ENCODE measurements at regions not wholly inside any gene's neighbourhood (a gene's known extent, or its start where the extent isn't known, plus 50 kb on each side); places are given as distances from the start of the nearest gene placed in this dataset.

DNA sequence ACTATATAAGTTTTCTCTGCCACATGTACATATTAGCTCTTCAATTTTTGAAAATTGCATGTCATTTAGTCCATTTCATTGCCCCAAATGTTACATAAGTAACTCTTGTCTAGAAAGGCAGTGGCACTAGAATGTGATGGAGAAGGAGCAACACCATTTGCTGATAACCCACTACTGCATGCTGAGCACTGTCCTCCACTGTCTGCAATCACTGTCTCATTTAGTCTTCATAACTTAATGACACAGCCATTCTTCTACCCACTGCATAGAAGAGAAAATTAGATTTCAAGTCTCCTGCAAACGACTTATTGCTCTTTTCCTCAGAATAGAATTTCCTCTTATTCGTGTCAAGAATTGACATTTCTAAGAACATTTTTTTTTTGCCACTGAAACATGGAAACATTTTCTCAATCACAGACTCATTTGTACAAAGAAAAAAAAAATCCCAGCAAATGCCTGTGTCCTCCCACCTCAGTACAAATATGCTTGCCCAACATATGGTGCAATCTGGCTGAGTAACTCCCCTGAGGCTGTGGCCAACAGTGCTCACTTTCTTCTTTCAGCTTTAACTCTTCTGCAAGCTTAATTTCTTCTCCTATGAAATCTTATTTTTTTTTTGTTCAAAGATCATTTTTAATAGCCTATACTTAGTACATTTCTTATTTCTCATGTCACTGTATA lies 768.6 kb upstream of the HS6ST1 start:
- TF ChIP-seq, protein P1, sequence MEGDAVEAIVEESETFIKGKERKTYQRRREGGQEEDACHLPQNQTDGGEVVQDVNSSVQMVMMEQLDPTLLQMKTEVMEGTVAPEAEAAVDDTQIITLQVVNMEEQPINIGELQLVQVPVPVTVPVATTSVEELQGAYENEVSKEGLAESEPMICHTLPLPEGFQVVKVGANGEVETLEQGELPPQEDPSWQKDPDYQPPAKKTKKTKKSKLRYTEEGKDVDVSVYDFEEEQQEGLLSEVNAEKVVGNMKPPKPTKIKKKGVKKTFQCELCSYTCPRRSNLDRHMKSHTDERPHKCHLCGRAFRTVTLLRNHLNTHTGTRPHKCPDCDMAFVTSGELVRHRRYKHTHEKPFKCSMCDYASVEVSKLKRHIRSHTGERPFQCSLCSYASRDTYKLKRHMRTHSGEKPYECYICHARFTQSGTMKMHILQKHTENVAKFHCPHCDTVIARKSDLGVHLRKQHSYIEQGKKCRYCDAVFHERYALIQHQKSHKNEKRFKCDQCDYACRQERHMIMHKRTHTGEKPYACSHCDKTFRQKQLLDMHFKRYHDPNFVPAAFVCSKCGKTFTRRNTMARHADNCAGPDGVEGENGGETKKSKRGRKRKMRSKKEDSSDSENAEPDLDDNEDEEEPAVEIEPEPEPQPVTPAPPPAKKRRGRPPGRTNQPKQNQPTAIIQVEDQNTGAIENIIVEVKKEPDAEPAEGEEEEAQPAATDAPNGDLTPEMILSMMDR (IDR thresholded peaks at IDR 0.05), result no peak
- TF ChIP-seq POLR2A (IDR thresholded peaks at IDR 0.05), result no peak

Measured in testis (tissue), 2 donors.